C1 segment of cervical spinal cord (tissue), 14 donors: ENCODE measurements at regions not wholly inside any gene's neighbourhood (a gene's known extent, or its start where the extent isn't known, plus 50 kb on each side); places are given as distances from the start of the nearest gene placed in this dataset.
A peak's percentile ranks its signal among the peaks of the same experiment; 100 is the strongest.

Experiments used
- DNase-seq, 14 donors: peaks; one replicate each; lab custom pipeline; 2025; lab: John Stamatoyannopoulos, UW

DNA sequence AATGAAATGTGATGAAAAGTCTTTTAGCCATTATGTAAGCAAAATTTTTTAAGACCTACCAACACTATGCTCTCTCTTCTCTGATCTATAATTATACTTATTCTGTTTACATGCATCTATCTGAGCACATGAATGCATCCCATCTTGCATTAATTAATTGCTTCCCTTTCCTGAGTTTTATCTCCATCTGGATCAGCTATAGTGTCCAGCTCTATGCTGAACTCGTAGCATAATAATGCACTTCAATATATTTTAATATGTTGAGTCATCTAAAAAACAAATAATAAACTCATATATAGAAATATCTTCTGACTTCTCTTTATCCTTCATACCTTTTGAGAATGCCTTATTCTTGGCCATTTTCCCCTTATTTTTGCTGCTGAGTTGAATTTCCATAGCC is 1097.8 kb downstream of the TTLL7 start:
- DNase-seq: no peak

DNA sequence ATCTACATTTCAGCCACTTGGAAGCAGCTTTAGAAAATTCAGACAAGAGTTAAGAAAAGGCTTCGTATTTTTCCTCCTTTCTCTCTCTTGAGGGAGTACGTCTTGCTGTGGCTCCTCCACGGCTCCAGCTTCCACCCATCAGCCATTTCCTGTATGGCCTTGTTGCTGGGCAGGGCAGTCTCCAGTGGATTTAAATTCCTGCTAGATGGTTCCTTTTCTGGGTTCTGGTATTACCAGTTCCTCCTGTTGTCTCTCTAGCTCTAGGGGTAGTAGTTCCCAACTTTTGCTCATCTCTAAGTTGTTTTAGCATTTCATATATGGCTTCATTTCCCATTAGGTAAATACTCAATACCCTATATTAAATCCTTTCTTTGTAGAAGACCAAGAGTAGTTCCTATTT is 1098.3 kb downstream of the ADGRL2 start:
- DNase-seq: no peak

DNA sequence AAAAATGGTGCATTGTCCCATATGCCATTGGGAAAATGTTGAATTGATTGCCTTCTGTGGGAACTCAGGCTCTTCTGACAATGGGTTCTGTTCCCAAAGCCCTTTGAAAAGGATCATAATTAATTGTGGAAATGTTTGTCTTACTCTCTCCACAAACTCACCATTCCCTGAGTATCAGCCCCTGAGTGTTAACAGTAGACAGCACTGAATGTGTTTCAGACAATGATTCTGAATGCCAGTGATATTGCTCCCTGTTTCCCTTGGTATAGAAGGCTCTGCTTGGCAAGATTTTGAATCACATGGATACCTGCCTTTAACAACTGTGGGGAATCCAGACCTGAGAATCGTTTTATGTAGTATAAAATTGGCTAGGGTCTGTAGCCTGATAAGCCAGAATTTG is 1096.8 kb downstream of the ADGRL2 start:
- no peak for DNase-seq

DNA sequence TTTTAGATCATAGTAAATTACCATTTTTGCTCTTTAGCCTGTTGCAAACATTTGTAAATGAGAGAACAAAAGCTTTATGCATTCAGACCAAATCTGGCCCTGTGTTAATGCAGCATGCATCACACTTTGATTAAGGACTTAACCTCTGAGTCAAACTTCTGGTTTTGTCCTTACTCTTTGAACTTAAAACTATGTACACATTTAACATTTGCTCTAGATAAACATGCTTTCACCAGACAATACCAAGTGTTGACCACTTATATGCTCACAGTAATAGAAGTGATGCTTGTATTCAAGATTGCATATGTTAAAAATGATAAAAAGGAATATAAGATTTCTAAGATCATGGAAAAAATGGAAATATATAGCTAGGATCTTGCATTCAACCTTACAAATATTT is 1095.3 kb downstream of the ADGRL2 start:
- DNase-seq: no peak

DNA sequence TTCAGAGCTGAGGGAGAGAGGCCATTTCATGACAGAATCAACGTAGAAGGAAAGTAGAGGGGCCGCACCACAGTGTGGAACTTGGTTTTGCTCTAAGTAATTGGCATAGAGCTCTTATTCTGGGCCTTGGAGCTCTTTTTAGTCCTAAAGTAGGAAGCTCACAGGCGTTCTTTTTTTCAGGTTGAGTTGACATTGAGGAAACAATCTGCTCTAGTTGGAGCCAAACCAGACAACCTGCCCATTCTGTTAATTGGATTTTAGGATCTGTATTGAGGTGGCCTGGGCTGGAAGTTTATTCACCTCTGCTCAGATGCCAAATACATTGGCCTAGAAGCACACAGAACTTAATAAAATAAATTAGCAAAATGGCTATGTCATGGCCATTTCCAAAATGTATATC is 1093.9 kb downstream of the ADGRL2 start:
- DNase-seq: peak in 1 of 14 donors; percentile 57

DNA sequence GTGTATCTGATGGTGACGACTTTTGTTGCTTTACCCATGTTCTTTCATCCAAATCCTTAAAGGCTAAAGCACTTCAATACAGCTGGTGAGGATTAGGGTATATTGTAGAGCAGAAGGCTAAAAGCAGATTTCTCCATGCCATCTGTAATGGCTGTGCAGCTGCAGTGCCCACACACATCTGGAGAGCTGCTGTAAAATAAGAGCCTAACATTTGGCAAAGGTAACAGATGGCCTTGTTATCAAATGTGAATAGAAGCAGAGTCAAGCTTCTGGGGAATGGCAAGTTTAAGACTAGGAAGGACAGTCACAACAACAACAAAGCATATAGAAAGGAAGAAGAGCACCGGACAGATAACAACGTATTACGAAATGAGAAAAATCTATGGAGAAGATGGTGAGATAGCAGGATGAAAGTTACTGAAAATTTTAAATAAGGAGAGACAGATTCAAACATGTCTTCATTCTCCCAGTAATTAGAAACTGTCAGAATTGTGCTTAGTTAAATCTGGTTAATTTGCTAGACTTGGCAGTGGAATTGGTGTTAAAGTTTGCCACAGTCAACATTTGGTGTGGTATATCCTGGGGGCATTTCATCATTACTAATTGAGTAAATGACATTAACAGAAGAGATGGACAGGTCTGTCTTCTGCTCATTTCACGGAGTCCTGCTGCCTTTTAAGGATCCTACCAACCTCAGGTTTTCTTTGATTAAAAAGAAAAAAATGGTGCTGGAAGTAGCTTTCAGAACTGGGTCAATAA is 1093.2 kb downstream of the ADGRL2 start:
- no peak for DNase-seq

DNA sequence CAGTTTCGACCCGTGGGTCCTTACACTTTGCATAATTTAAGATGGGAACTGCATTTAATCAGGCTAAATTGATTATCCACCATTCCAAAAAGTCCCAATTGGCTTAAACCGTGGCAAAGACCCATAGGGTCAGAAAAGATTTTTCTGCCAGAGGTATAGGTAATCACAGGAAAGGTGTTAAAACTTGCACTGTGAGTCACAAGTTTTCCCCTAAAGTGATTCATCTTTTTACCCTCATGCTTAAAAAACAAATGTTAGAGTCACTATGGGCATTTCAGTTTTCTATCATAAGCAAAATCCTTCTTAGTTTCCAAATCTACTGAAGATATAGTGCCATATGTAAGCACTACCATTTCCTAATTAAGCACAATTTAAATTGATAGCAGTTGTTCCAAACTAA is 1079.8 kb downstream of the ADGRL2 start:
- no peak for DNase-seq

DNA sequence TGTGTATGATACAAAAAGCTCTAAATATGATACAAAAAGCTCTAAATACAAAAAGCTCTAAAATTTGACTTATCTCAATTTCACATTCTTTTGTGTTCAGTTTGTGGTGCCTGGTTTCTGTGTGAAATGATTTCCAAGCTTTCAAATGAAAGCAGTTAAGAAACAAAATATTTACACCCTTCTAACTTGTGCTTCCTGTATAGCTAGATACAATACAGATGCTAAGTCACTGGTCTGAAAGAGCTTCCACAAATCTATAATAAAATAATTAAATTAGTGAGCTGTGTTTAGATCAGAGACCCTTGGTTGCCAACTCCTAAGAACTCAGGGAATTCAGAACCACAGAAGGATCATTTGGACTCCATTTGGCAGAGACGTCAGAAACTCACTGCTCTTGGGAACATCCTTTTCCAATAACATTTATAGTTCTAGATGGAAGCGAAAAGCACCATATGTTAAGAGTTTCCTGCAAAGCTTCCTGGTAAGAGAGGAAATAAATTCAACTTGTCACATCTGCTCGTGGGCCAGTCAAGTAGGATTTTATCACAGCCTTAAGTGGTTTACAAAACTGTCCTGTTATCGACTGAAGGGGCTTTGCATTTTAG is 1079.1 kb downstream of the ADGRL2 start:
- no peak for DNase-seq

DNA sequence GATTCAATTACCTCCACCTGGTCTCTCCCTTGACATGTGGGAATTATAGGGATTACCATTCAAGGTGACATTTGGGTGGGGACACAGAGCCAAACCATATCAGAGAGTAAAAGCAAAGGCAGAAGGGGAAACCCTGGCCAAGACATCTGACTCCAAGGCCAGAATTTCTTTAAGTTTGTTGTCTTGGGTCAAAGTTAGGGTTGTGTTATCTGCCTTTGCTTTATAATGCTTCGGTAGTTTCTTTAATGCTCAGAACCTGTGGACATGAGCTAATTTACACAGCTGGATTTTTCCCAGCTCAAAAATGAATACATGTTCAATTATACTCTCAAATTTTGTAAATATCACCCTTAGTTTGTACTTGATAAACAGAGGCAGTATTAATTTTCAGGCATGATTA is 1074.4 kb downstream of the ADGRL2 start:
- DNase-seq: no peak

DNA sequence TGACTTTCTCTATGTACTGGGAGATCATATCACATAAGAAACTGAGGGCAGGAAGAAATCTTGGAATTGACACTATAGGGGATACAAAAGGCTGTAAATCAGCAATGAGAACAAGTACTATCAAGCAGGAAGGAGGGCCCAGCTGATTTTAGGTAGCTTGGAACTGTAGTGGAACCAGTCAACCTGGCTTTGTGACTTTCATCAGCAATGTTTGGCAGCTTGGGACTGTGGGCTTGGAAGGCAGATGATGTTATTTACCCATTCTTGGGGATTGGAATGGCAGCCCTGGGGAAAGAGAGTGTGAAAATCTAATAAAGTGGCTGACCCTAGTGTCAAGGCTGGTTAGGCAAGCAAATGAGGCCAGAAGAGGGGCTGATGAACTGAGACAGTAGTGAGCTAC is 1073.3 kb downstream of the ADGRL2 start:
- no peak for DNase-seq

DNA sequence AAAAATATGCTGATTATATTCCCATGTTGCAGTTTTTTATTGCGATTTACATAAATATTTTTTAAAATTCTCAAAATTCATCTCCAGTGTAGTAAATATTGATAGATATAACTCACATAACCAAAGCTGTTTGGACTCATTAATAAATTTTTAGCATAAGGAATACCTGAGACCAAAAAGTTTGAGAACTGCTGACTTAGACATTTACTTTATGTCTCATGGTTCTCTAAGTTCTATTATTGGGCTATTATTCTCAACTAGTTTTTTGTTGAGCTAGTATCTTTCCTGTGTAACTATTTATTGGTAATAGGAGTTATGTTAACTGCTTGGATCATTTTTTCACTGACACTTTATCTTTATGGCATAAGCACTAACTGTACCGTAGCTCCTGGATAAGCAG is 1069.6 kb downstream of the ADGRL2 start:
- DNase-seq: no peak

DNA sequence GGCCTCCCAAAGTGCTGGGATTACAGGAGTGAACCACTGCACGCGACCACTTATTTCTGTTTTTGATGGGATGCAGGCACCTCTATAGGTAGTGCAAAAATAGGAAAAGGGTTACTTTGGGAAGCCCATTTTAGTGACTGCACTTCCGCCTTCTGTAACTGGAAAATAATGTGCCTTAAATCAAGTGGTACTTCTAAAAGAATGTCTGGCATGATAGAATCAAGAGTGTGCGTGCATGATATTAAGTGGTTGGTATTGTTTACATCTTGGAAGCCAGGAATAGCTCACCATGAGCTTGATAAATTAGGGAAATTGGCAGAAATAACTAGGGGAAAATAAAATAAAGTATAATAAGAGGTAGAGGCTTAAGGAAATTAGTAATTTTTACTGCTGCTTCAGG is 1067.0 kb downstream of the ADGRL2 start:
- no peak for DNase-seq

DNA sequence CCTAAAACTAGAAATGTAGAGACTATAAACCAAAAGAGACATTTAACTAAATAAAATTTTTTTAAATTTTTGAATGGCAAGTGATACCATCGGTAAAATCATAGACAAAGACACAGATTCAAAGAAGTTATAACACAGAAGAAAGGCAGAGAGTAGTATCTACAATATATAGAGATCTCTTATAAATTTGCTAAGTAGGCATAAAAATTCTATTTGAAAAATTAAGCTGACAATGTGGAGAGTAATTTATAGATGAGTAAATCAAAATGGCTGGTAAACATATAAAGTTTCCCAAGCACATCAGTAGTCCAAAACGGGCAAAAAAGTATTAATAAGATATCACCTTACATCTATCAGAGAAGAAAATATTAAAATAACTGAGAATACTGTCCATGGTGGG is 1061.0 kb downstream of the ADGRL2 start:
- no peak for DNase-seq

DNA sequence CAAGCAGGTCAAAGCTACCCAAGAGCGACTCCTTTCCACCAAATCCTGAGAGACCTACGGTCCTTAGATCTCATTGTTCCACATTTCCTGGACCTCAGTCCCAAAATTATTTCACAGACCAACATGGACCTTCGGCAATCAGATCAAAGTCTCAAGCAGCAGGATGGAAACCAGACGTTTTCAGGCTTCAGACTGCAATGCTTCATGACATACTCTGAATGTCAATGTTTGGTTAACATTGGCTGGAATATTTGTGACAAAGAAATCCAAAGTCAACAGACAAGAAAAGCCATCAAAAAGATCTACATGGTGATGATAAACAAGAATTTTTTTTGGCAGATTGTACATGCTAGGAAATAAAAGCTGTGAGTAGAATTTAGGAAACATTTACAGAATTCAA is 1057.3 kb downstream of the ADGRL2 start:
- DNase-seq: no peak

DNA sequence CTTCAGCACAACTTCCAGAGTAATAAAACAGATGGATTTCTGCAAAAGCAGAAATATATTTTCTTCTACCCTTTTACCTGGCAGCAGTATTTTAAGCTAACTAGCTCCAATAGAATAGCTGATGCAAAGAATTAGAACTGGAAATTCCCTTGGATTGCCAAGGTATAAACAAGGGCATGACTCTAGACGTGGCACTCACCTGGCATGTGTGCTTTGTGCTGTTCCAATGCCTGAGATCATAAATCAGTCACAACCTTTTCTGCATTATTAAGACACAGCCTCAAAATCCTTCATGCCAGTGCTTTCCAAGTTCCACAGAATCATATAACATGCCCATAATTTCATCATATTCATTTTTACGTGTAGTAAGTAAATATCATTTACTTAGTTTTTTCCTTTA is 1048.7 kb downstream of the ADGRL2 start:
- no peak for DNase-seq

DNA sequence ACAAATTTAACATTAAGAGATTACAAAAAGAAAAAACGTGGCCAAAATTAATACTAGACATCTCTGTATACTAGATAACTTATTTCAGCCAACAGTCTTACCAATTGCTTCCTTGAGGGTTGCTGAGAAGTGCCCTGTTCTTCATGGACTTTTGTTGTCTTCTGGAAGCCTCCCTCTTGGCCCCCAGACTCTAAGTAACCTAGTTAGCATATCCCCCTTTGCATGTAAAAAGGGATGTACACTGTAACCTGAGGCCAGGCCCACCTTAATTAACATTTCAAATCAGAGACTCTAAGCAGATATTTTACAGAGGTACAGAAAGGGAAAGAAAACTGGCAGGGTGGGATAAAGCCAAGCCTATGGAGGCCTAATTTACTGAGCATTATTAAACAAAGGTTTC is 1047.3 kb downstream of the ADGRL2 start:
- no peak for DNase-seq

DNA sequence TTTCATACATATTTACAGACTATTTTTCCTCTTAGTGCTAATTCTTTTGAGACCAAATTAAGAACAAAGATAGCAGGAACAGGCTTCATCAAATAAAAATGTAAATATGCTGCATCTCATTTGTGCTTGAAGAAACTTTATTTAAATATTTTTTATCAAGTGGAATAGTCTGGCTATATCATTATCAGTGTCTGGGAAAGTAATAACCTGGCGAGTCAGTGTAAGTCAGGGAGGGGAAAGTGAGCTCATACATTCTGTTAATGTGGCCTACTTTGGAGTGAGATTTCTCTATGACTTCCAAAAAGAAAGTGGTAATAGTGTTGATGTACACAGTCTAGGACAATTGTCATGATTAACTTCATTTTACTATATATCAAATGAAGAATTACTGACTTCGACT is 1045.1 kb downstream of the ADGRL2 start:
- DNase-seq: no peak

DNA sequence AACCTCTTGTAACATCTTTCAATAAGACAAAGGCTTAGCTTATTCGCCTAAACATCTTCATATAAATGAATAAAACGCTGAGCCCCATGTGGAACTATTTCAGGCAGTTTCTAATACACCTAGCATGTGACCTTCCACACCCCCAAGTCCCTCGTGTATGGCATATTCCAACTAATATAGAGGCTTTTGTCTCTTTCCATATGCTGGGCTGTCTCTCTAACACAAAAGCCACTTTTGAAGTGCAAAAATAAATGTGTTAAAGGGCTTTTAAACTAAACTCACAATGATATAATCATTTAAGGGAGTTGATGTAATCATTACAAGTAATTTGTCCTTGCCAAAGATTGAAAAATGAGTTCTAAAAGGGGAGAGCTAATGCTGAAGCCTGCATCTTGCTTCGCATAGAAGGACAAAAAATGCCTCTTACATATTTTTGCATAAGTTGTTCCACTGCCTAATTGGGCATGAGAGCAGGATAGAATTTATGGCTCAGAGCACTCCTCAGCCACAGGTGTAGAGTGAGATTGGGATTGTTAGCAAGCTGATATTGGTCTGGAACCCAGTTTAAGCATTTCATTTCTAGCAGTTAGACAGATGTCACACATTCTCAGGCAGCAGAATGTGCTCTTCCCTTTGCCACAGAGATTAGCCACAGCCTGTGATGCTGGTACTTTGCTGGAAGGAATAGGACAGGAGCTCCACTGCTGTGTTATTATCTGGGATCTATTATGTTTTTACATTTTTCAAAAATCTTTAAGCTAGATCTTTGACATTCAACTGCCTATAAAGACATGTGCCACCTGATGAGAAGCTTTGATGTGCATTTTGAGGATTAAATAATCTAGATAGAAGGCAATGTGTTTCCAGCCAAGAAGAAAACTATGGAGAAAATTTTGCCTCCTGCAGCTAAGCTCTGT is 1044.4 kb downstream of the ADGRL2 start:
- DNase-seq: no peak

DNA sequence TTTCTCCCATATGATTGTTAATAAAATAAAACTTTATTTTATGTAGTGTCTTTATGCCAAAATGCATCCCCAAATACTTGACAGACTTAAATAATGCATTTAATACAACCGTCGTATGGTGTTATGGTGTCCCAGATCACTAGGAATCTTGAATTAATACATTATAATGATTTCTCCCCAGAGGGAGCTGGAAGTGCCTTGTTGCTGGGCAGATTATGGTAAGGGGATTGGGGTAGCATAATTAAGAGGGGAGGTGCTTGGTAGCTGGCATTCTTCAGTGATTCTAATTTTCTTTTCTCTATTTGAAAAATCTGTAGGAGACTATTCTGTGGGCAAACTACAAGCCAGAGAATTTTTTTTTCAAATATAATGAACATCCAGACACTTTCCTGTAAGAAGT is 1043.7 kb downstream of the ADGRL2 start:
- DNase-seq: no peak

DNA sequence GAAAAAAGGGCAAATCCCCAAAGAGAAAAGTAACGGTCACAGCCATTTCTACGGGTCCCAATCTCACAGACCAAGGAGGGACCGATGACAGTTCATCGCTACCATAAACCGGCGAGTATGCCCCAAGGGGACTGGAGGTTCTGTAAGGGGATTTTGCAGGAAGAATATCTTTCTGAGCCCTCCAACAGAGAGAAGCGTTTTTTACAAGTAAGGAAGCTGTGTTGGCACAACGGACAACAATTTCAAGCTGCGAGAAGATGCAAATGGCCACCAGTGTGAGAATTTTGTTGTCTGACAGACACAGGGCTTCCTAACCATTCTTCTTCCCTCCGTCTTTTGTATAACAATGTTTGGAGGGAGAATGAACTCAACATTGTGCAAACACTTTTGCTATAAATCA is 1043.1 kb downstream of the ADGRL2 start:
- no peak for DNase-seq

DNA sequence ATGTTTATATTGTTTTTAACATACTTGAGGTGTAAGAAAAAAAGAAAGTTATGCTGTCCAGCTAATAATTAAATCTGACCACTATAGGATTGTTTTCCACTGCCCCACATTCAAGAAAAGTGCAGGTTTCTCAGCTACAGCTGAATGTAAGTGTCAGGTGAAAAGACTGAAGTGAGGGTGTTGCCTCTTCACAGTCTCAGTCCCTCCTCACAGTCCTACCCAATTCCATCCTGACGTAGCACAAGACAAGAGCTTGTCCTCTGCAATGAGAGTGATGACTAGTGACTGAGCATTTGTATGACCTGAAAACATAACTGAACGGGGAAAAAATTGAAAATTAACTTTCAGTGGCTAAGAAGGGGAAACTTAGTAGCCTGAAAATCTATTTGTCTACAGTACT is 1039.5 kb downstream of the ADGRL2 start:
- DNase-seq: no peak

DNA sequence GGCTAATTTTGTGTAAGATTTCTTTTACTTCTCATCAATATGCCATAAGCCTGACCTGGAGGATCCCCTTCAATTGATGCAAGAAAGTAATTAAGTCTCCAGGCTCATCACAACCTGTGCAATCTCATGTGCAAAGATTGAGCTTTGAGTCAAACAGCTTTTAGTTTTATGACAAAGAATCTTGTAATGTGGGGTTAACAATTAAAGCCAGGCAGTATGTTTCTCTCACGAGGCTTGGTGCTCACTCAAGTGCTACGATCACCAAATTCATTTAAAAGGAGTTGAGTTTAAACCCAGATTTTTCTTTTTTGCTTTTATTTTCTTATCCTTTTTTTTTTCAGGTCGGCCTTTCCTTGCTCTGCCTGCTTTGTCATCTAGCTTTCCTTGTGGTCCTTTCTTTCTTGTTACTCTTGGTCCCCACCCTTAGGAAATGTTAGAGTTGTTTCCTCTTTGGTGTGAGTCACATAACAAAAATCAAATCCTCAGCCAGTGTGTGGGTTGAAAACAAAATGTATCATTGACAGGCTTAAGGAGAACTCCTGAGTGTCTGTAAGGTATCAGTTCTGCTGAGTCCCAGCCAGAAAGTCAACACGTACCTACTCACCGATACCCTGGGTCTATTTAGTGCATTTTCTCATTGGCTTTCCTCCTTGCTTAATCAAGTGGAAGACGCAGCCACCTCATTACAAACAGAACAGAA is 1037.2 kb downstream of the ADGRL2 start:
- DNase-seq: no peak
